ENCODE measurements at regions not wholly inside any gene's neighbourhood (a gene's known extent, or its start where the extent isn't known, plus 50 kb on each side); places are given as distances from the start of the nearest gene placed in this dataset.

GRCh38 chr3:106018102-106018501 is 149.3 kb upstream of the CBLB start:
- Histone ChIP-seq H3K27ac (ENCODE audit: low read depth in 1 of 2, low read length in 2 of 2) (no peak overlapping the region), H3K27me3 (ENCODE audit: control insufficient read depth in 1 of 2, insufficient read depth in 2 of 2, low read length in 1 of 2) (no peaks in the 10 kb centered on the region), H3K36me3 (ENCODE audit: control insufficient read depth in 1 of 2, insufficient read depth in 2 of 2, low read length in 1 of 2) (no peaks in the 10 kb centered on the region), H3K9me3 (ENCODE audit: control insufficient read depth, low read length) (no peaks in the 10 kb centered on the region), H3K4me1 (ENCODE audit: control insufficient read depth in 1 of 2, insufficient read depth in 2 of 2, low read length in 2 of 2) (no peaks in the 10 kb centered on the region), H3K4me3 (ENCODE audit: low read length in 2 of 2) (no peak overlapping the region)
- DNase-seq = no peak
- no peak for ATAC-seq (ENCODE audit: low FRiP score)
- intact Hi-C loops (cut with DNase I) = no loop called here
- WGBS, 2 donors = 81 to 93% methylated on average over 4 of the region's 4 CpGs

GRCh38 chr3:106018929-106019550 is 150.2 kb upstream of the CBLB start:
- H3K4me1 ChIP-seq (ENCODE audit: control insufficient read depth in 1 of 2, insufficient read depth in 2 of 2, low read length in 2 of 2) = no peaks in the 10 kb centered on the region
- no peaks in the 10 kb centered on the region for H3K27me3 ChIP-seq (ENCODE audit: control insufficient read depth in 1 of 2, insufficient read depth in 2 of 2, low read length in 1 of 2)
- no peak overlapping the region for H3K27ac ChIP-seq (ENCODE audit: low read depth in 1 of 2, low read length in 2 of 2)
- H3K36me3 ChIP-seq (ENCODE audit: control insufficient read depth in 1 of 2, insufficient read depth in 2 of 2, low read length in 1 of 2) = no peaks in the 10 kb centered on the region
- 96 to 97% methylated on average over 5 of the region's 5 CpGs for WGBS, 2 donors
- intact Hi-C loops (cut with DNase I) = no loop called here
- DNase-seq (no peak), ATAC-seq (ENCODE audit: low FRiP score) (no peak)
- H3K9me3 ChIP-seq (ENCODE audit: control insufficient read depth, low read length) = no peaks in the 10 kb centered on the region
- H3K4me3 ChIP-seq (ENCODE audit: low read length in 2 of 2) = no peak overlapping the region

GRCh38 chr3:106022913-106023312 is 154.1 kb upstream of the CBLB start:
- ATAC-seq (ENCODE audit: low FRiP score) = no peak

DNA sequence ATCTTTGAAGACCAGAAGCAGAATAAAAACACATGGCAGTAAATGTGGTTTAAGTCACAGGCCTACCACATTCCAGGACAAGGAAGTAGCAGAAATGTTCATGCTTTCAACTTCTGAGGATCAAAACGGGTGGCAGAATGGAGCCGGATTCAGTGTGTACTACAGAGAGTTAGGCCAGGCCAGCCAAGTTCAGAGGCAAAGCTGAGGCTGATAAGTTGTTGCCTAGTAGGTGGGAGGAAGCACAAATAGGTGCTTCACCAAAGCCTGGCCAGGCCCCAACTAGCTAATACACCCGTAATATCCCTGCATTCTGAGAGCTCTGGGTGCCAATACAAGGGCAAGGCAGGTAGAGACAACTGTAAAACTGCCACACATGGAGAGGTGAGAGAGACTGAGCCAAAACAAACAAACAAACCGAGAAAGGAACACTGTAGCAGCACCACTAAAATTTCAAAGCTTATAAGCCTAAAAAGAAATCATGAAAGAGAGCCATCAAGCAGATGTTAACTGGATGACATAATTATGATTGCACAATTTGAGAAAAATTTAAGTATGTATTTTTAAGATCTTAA is 156.4 kb upstream of the CBLB start:
- no peaks in the 10 kb centered on the region for H3K27me3 ChIP-seq (ENCODE audit: control insufficient read depth in 1 of 2, insufficient read depth in 2 of 2, low read length in 1 of 2)
- ATAC-seq (ENCODE audit: low FRiP score) = peak; percentile 59
- no peaks in the 10 kb centered on the region for H3K4me1 ChIP-seq (ENCODE audit: control insufficient read depth in 1 of 2, insufficient read depth in 2 of 2, low read length in 2 of 2)
- H3K27ac ChIP-seq (ENCODE audit: low read depth in 1 of 2, low read length in 2 of 2) = peak overlapping the region in 1 of 2 donors; percentile 28
- WGBS, 2 donors = 7 to 18% methylated on average over 4 of the region's 4 CpGs
- no peaks in the 10 kb centered on the region for H3K36me3 ChIP-seq (ENCODE audit: control insufficient read depth in 1 of 2, insufficient read depth in 2 of 2, low read length in 1 of 2)
- DNase-seq = peak in 1 of 2 donors; percentile 46
- no peak overlapping the region for H3K4me3 ChIP-seq (ENCODE audit: low read length in 2 of 2)
- intact Hi-C loops (cut with DNase I) = no loop called here
- H3K9me3 ChIP-seq (ENCODE audit: control insufficient read depth, low read length) = peaks cover 1% of the 10 kb centered on the region

More at GRCh38 chr3:106022913-106023312, 154.1 kb upstream of the CBLB start:
- Histone ChIP-seq H3K36me3 (ENCODE audit: control insufficient read depth in 1 of 2, insufficient read depth in 2 of 2, low read length in 1 of 2) (no peaks in the 10 kb centered on the region), H3K4me3 (ENCODE audit: low read length in 2 of 2) (no peak overlapping the region), H3K9me3 (ENCODE audit: control insufficient read depth, low read length) (no peaks in the 10 kb centered on the region), H3K27me3 (ENCODE audit: control insufficient read depth in 1 of 2, insufficient read depth in 2 of 2, low read length in 1 of 2) (no peaks in the 10 kb centered on the region), H3K4me1 (ENCODE audit: control insufficient read depth in 1 of 2, insufficient read depth in 2 of 2, low read length in 2 of 2) (no peaks in the 10 kb centered on the region), H3K27ac (ENCODE audit: low read depth in 1 of 2, low read length in 2 of 2) (no peak overlapping the region)
- WGBS, 2 donors = 56 to 59% methylated on average over 5 of the region's 5 CpGs
- intact Hi-C loops (cut with DNase I) = no loop called here
- DNase-seq = no peak

DNA sequence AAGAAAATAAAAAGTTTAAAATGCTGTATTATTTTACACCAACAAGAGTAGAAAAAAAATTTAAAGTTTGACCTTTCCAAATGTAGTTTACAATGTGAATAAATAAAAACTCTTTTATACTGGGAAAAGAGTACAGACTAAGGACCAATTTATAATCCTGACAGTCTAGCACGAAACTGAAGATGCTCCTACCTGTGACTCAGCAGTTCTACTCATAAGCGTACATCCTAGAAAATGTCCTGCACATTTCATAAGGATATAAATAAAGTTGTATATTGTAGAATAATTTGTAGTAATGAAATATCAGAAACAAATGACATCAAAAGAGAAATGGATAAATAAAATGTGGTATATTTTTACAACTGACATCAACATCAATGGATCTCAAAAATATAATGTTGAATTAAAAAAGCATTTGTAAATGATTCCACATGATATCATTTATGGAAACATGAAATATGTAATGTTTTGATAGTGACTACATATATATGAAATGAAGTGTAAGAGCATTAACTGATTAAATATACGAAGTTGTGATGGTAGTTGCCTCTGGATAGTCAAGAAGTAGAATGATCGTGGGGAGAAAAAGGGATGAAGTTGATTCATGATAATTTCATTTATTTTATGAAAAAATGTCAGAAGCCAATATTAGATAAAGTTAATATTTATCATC is 161.3 kb upstream of the CBLB start:
- Histone ChIP-seq H3K4me3 (ENCODE audit: low read length in 2 of 2) (no peak overlapping the region), H3K9me3 (ENCODE audit: control insufficient read depth, low read length) (peaks cover 1% of the 10 kb centered on the region), H3K36me3 (ENCODE audit: control insufficient read depth in 1 of 2, insufficient read depth in 2 of 2, low read length in 1 of 2) (no peaks in the 10 kb centered on the region), H3K27me3 (ENCODE audit: control insufficient read depth in 1 of 2, insufficient read depth in 2 of 2, low read length in 1 of 2) (peaks cover 0 to 2% of the 10 kb centered on the region in 2 donors), H3K27ac (ENCODE audit: low read depth in 1 of 2, low read length in 2 of 2) (no peak overlapping the region), H3K4me1 (ENCODE audit: control insufficient read depth in 1 of 2, insufficient read depth in 2 of 2, low read length in 2 of 2) (no peaks in the 10 kb centered on the region)
- 67 to 84% methylated on average over 4 of the region's 4 CpGs for WGBS, 2 donors
- intact Hi-C loops (cut with DNase I) = no loop called here
- DNase-seq = no peak
- ATAC-seq (ENCODE audit: low FRiP score) = no peak

DNA sequence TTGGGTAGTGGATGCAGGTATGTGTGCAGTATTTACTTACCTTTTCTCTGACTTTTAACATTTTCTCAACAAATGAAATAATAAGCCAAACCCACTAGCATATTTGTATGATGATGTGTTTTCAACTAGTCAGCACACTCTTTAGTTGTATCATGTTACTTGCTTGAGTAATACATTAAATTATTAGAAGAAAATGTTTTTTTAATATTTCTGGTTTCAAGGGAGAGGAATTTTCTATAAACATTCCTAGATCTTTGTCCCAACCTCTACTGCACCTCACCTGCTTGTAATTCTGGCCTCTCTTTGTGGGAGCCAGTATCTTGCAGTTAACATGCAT is 161.8 kb upstream of the CBLB start:
- intact Hi-C loops (cut with DNase I) = no loop called here
- Histone ChIP-seq H3K9me3 (ENCODE audit: control insufficient read depth, low read length) (peaks cover 1% of the 10 kb centered on the region), H3K27ac (ENCODE audit: low read depth in 1 of 2, low read length in 2 of 2) (no peak overlapping the region), H3K27me3 (ENCODE audit: control insufficient read depth in 1 of 2, insufficient read depth in 2 of 2, low read length in 1 of 2) (peaks cover 0 to 2% of the 10 kb centered on the region in 2 donors), H3K4me3 (ENCODE audit: low read length in 2 of 2) (no peak overlapping the region), H3K36me3 (ENCODE audit: control insufficient read depth in 1 of 2, insufficient read depth in 2 of 2, low read length in 1 of 2) (no peaks in the 10 kb centered on the region), H3K4me1 (ENCODE audit: control insufficient read depth in 1 of 2, insufficient read depth in 2 of 2, low read length in 2 of 2) (no peaks in the 10 kb centered on the region)
- no peak for ATAC-seq (ENCODE audit: low FRiP score)
- DNase-seq = no peak

DNA sequence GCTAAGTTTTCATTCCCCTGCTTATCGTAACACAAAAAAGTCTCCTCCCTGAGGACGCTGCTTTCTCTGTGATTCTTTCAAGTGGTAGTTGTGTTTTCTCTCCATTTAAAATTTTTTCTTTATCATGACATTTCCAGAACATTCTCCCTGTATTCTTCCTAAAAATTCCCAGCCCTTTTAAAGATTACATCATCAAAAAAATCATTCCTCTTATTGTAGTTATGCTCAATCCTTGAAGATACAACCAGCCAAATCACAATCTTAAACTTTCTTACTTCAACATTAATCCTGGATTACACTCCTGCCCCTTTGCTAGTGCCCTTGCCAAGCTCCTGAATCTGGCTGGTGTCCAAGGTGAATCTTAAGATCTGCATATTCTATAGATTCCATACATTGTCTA is 163.7 kb upstream of the CBLB start:
- no peak for DNase-seq
- 93 to 95% methylated on average over 2 of the region's 2 CpGs for WGBS, 2 donors
- H3K27me3 ChIP-seq (ENCODE audit: control insufficient read depth in 1 of 2, insufficient read depth in 2 of 2, low read length in 1 of 2) = peaks cover 0 to 2% of the 10 kb centered on the region in 2 donors
- intact Hi-C loops (cut with DNase I) = no loop called here
- H3K4me1 ChIP-seq (ENCODE audit: control insufficient read depth in 1 of 2, insufficient read depth in 2 of 2, low read length in 2 of 2) = no peaks in the 10 kb centered on the region
- no peak for ATAC-seq (ENCODE audit: low FRiP score)
- H3K9me3 ChIP-seq (ENCODE audit: control insufficient read depth, low read length) = peaks cover 1% of the 10 kb centered on the region
- no peak overlapping the region for H3K27ac ChIP-seq (ENCODE audit: low read depth in 1 of 2, low read length in 2 of 2)
- H3K36me3 ChIP-seq (ENCODE audit: control insufficient read depth in 1 of 2, insufficient read depth in 2 of 2, low read length in 1 of 2) = no peaks in the 10 kb centered on the region
- no peak overlapping the region for H3K4me3 ChIP-seq (ENCODE audit: low read length in 2 of 2)

GRCh38 chr3:106033654-106034053 is 164.8 kb upstream of the CBLB start:
- no peaks in the 10 kb centered on the region for H3K36me3 ChIP-seq (ENCODE audit: control insufficient read depth in 1 of 2, insufficient read depth in 2 of 2, low read length in 1 of 2)
- peaks cover 1% of the 10 kb centered on the region for H3K9me3 ChIP-seq (ENCODE audit: control insufficient read depth, low read length)
- H3K27ac ChIP-seq (ENCODE audit: low read depth in 1 of 2, low read length in 2 of 2) = no peak overlapping the region
- peaks cover 0 to 2% of the 10 kb centered on the region in 2 donors for H3K27me3 ChIP-seq (ENCODE audit: control insufficient read depth in 1 of 2, insufficient read depth in 2 of 2, low read length in 1 of 2)
- H3K4me3 ChIP-seq (ENCODE audit: low read length in 2 of 2) = no peak overlapping the region
- DNase-seq (no peak), ATAC-seq (ENCODE audit: low FRiP score) (no peak)
- WGBS, 2 donors = 77 to 86% methylated on average over 2 of the region's 2 CpGs
- H3K4me1 ChIP-seq (ENCODE audit: control insufficient read depth in 1 of 2, insufficient read depth in 2 of 2, low read length in 2 of 2) = no peaks in the 10 kb centered on the region
- intact Hi-C loops (cut with DNase I) = no loop called here

GRCh38 chr3:106034313-106034712 is 165.5 kb upstream of the CBLB start:
- no peaks in the 10 kb centered on the region for H3K9me3 ChIP-seq (ENCODE audit: control insufficient read depth, low read length)
- no peak overlapping the region for H3K4me3 ChIP-seq (ENCODE audit: low read length in 2 of 2)
- H3K27me3 ChIP-seq (ENCODE audit: control insufficient read depth in 1 of 2, insufficient read depth in 2 of 2, low read length in 1 of 2) = peaks cover 0 to 2% of the 10 kb centered on the region in 2 donors
- intact Hi-C loops (cut with DNase I) = no loop called here
- no peak for DNase-seq
- ATAC-seq (ENCODE audit: low FRiP score) = no peak
- H3K27ac ChIP-seq (ENCODE audit: low read depth in 1 of 2, low read length in 2 of 2) = no peak overlapping the region
- H3K36me3 ChIP-seq (ENCODE audit: control insufficient read depth in 1 of 2, insufficient read depth in 2 of 2, low read length in 1 of 2) = no peaks in the 10 kb centered on the region
- no peaks in the 10 kb centered on the region for H3K4me1 ChIP-seq (ENCODE audit: control insufficient read depth in 1 of 2, insufficient read depth in 2 of 2, low read length in 2 of 2)
- WGBS, 2 donors = 90 to 96% methylated on average over 2 of the region's 2 CpGs

All from aorta (tissue), 5 donors.